Gastrocnemius medialis (tissue), 4 donors: ENCODE measurements at regions not wholly inside any gene's neighbourhood (a gene's known extent, or its start where the extent isn't known, plus 50 kb on each side); places are given as distances from the start of the nearest gene placed in this dataset.

ENCODE experiments used
- CTCF ChIP-seq, 5 experiments: fragments of 450-650 bp in 3 of 5; fragments of 200-600 bp in 2 of 5; sonication (generic) in 2 of 5; IDR thresholded peaks in 4 of 5; conservative IDR thresholded peaks in 1 of 5; 1 replicate in 4 of 5; 2 replicates in 1 of 5; pipeline ENCODE4 v1.5.1; 2016 to 2019; ENCODE audit warnings: antibody characterized with exemption in 5 of 5, mild to moderate bottlenecking in 3 of 5, moderate library complexity in 3 of 5
- POLR2A ChIP-seq, 2 donors: fragments of 450-650 bp; IDR thresholded peaks; one replicate each; pipeline ENCODE4 v1.6.1; 2017; ENCODE audit warnings: antibody characterized with exemption in 2 of 2, mild to moderate bottlenecking in 2 of 2, moderate library complexity in 2 of 2

GRCh38 chr5:72055636-72056035 lies 51.6 kb upstream of the MAP1B start:
- TF ChIP-seq CTCF (IDR thresholded peaks at IDR 0.05 in 4 of 5, conservative IDR thresholded peaks at IDR 0.05 in 1 of 5) (no peak), POLR2A (IDR thresholded peaks at IDR 0.05) (no peak)
